ENCODE measurements at regions not wholly inside any gene's neighbourhood (a gene's known extent, or its start where the extent isn't known, plus 50 kb on each side); places are given as distances from the start of the nearest gene placed in this dataset.

DNA sequence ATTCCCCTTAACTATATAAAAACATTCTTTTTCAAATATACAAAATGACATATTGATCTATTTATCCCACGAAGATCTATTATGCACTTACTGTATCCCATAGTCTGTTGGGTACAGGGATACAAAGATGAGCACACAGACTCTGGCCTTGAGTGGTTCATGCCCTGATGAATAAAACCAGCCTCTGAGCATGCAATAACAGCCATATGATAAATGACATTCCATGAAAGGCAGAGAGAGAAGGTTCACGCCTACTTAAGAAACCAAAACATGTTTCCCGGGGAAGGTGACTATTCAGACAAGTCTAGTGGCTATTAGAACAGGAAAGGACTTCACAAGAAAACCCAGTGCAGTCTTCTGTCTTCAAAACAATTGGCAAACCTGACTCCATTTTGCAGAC, 406.2 kb upstream of the BRINP1 start:
- no peak overlapping the region for H3K27ac ChIP-seq (ENCODE audit: low read depth in 1 of 2, low read length in 1 of 2)
- no peaks in the 10 kb centered on the region for H3K27me3 ChIP-seq (ENCODE audit: control insufficient read depth in 3 of 3, insufficient read depth in 3 of 3, low read length in 2 of 3)
- DNase-seq (no peak), ATAC-seq (ENCODE audit: insufficient read depth, low FRiP score) (no peak)
- TF ChIP-seq, protein P1, sequence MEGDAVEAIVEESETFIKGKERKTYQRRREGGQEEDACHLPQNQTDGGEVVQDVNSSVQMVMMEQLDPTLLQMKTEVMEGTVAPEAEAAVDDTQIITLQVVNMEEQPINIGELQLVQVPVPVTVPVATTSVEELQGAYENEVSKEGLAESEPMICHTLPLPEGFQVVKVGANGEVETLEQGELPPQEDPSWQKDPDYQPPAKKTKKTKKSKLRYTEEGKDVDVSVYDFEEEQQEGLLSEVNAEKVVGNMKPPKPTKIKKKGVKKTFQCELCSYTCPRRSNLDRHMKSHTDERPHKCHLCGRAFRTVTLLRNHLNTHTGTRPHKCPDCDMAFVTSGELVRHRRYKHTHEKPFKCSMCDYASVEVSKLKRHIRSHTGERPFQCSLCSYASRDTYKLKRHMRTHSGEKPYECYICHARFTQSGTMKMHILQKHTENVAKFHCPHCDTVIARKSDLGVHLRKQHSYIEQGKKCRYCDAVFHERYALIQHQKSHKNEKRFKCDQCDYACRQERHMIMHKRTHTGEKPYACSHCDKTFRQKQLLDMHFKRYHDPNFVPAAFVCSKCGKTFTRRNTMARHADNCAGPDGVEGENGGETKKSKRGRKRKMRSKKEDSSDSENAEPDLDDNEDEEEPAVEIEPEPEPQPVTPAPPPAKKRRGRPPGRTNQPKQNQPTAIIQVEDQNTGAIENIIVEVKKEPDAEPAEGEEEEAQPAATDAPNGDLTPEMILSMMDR (IDR thresholded peaks at IDR 0.05; ENCODE audit: control extremely low read depth, extremely low read depth) = no peak
- 70 to 72% methylated on average over 3 of the region's 3 CpGs for WGBS, 2 donors
- H3K4me1 ChIP-seq (ENCODE audit: control insufficient read depth in 5 of 5, insufficient read depth in 5 of 5, low read length in 5 of 5) = no peaks in the 10 kb centered on the region
- H3K4me3 ChIP-seq = no peak overlapping the region
- H3K9ac ChIP-seq (ENCODE audit: insufficient read depth in 1 of 2, low read length in 2 of 2) = no peak overlapping the region
- H3K36me3 ChIP-seq (ENCODE audit: control insufficient read depth in 4 of 4, insufficient read depth in 4 of 4, low read length in 4 of 4) = no peaks in the 10 kb centered on the region
- H3K9me3 ChIP-seq (ENCODE audit: control insufficient read depth in 4 of 4, insufficient read depth in 3 of 4, low read length in 3 of 4) = no peaks in the 10 kb centered on the region

DNA sequence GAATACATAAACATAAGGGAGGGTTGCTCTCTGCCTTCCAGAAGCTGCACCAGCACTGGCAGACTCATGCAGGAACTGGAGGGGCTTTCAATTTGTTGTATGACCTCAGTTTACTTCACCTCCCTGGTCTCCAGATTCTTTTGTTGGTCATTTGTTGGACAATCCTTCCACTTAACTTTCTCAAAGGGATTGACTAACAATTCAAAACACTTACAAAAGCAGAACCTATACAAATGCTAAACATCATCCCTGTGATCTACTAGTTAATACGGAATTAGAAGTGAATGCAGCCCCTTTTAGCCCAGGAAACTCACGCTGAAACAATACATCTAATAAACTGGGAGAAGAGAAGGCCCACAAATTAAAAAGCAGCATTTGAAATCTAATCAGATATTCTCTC, 404.6 kb upstream of the BRINP1 start:
- Histone ChIP-seq H3K4me1 (ENCODE audit: control insufficient read depth in 5 of 5, insufficient read depth in 5 of 5, low read length in 5 of 5) (no peaks in the 10 kb centered on the region), H3K36me3 (ENCODE audit: control insufficient read depth in 4 of 4, insufficient read depth in 4 of 4, low read length in 4 of 4) (no peaks in the 10 kb centered on the region), H3K4me3 (no peak overlapping the region), H3K27ac (ENCODE audit: low read depth in 1 of 2, low read length in 1 of 2) (no peak overlapping the region), H3K27me3 (ENCODE audit: control insufficient read depth in 3 of 3, insufficient read depth in 3 of 3, low read length in 2 of 3) (no peaks in the 10 kb centered on the region), H3K9ac (ENCODE audit: insufficient read depth in 1 of 2, low read length in 2 of 2) (no peak overlapping the region), H3K9me3 (ENCODE audit: control insufficient read depth in 4 of 4, insufficient read depth in 3 of 4, low read length in 3 of 4) (no peaks in the 10 kb centered on the region)
- WGBS, 2 donors = 55 to 64% methylated on average over 2 of the region's 2 CpGs
- ATAC-seq (ENCODE audit: insufficient read depth, low FRiP score) = no peak
- TF ChIP-seq, protein P1 (IDR thresholded peaks at IDR 0.05; ENCODE audit: control extremely low read depth, extremely low read depth) = no peak
- DNase-seq = no peak

DNA sequence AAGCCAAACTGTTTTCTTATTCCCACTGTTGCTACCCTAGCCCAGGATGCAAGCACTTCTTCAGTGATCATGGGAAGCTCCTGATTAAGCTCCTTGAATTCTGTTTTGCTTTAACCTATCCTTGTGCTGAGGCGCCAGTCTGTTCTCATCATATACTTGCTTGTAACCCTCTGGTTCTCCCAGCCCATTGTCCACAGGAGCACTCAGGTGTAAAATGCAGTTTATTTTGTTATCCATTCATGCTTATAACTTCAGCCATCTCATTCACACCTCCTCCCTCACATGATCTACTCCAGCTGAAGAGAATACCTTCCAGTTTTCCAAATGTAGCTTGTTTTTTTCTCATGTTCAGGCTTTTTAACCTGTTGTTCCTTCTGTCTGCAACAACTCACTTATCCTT, 402.1 kb upstream of the BRINP1 start:
- WGBS, 2 donors = 91 to 96% methylated on average over 1 of the region's 1 CpG
- TF ChIP-seq, protein P1 (IDR thresholded peaks at IDR 0.05; ENCODE audit: control extremely low read depth, extremely low read depth) = no peak
- no peak overlapping the region for H3K9ac ChIP-seq (ENCODE audit: insufficient read depth in 1 of 2, low read length in 2 of 2)
- no peaks in the 10 kb centered on the region for H3K4me1 ChIP-seq (ENCODE audit: control insufficient read depth in 5 of 5, insufficient read depth in 5 of 5, low read length in 5 of 5)
- H3K27me3 ChIP-seq (ENCODE audit: control insufficient read depth in 3 of 3, insufficient read depth in 3 of 3, low read length in 2 of 3) = no peaks in the 10 kb centered on the region
- H3K9me3 ChIP-seq (ENCODE audit: control insufficient read depth in 4 of 4, insufficient read depth in 3 of 4, low read length in 3 of 4) = no peaks in the 10 kb centered on the region
- no peak overlapping the region for H3K27ac ChIP-seq (ENCODE audit: low read depth in 1 of 2, low read length in 1 of 2)
- no peak for DNase-seq
- no peak for ATAC-seq (ENCODE audit: insufficient read depth, low FRiP score)
- no peaks in the 10 kb centered on the region for H3K36me3 ChIP-seq (ENCODE audit: control insufficient read depth in 4 of 4, insufficient read depth in 4 of 4, low read length in 4 of 4)
- no peak overlapping the region for H3K4me3 ChIP-seq

DNA sequence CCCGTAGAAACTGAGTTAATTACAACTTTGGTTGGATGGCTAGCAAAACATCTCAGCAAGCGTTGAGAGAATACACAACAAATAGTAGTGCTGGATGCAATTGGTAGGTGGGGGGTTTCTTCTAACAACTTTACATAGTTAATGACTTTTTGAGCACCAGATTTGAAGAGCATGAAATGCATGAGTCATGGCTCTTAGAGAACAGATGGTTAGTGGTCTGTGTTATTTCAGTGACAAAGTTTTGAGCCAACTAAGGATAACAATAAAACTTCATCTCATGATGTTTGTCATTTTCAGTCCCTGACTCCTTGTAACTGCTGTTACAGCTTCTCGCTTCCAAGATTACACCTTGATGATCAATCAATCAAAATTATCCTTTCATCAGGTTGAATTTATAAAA, 399.0 kb upstream of the BRINP1 start:
- Histone ChIP-seq H3K4me1 (ENCODE audit: control insufficient read depth in 5 of 5, insufficient read depth in 5 of 5, low read length in 5 of 5) (no peaks in the 10 kb centered on the region), H3K9ac (ENCODE audit: insufficient read depth in 1 of 2, low read length in 2 of 2) (no peak overlapping the region), H3K27me3 (ENCODE audit: control insufficient read depth in 3 of 3, insufficient read depth in 3 of 3, low read length in 2 of 3) (no peaks in the 10 kb centered on the region), H3K27ac (ENCODE audit: low read depth in 1 of 2, low read length in 1 of 2) (no peak overlapping the region), H3K9me3 (ENCODE audit: control insufficient read depth in 4 of 4, insufficient read depth in 3 of 4, low read length in 3 of 4) (no peaks in the 10 kb centered on the region), H3K36me3 (ENCODE audit: control insufficient read depth in 4 of 4, insufficient read depth in 4 of 4, low read length in 4 of 4) (no peaks in the 10 kb centered on the region), H3K4me3 (no peak overlapping the region)
- 85% methylated on average over 3 of the region's 3 CpGs for WGBS, 2 donors
- ATAC-seq (ENCODE audit: insufficient read depth, low FRiP score) (no peak), DNase-seq (no peak)
- TF ChIP-seq, protein P1 (IDR thresholded peaks at IDR 0.05; ENCODE audit: control extremely low read depth, extremely low read depth) = no peak

All from lung (tissue), 11 donors.